ENCODE measurements at regions not wholly inside any gene's neighbourhood (a gene's known extent, or its start where the extent isn't known, plus 50 kb on each side); places are given as distances from the start of the nearest gene placed in this dataset.
"Not testable (repeated sequence)": the region's sequence is repeated elsewhere in the genome, so short reads cannot be mapped to it uniquely, and the experiment has no call there.

DNA sequence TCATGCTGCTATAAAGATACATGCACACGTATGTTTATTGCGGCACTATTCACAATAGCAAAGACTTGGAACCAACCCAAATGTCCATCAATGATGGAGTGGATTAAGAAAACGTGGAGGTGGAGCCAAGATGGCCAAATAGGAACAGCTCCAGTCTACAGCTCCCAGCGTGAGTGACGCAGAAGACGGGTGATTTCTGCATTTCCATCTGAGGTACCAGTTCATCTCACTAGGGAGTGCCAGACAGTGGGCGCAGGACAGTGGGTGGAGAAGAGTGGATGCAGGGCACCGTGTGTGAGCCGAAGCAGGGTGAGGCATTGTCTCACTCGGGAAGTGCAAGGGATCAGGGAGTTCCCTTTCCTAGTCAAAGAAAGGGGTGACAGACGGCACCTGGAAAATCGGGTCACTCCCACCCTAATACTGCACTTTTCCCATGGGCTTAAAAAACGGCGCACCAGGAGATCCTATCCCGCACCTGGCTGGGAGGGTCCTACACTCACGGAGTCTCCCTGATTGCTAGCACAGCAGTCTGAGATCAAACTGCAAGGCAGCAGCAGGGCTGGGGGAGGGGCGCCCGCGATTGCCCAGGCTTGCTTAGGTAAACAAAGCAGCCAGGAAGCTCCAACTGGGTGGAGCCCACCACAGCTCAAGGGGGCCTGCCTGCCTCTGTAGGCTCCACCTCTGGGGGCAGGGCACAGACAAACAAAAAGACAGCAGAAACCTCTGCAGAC is 435.5 kb upstream of the PIK3R1 start:
- TF ChIP-seq POLR2A (IDR thresholded peaks at IDR 0.05) = not testable (repeated sequence)
- TF ChIP-seq, protein P1, sequence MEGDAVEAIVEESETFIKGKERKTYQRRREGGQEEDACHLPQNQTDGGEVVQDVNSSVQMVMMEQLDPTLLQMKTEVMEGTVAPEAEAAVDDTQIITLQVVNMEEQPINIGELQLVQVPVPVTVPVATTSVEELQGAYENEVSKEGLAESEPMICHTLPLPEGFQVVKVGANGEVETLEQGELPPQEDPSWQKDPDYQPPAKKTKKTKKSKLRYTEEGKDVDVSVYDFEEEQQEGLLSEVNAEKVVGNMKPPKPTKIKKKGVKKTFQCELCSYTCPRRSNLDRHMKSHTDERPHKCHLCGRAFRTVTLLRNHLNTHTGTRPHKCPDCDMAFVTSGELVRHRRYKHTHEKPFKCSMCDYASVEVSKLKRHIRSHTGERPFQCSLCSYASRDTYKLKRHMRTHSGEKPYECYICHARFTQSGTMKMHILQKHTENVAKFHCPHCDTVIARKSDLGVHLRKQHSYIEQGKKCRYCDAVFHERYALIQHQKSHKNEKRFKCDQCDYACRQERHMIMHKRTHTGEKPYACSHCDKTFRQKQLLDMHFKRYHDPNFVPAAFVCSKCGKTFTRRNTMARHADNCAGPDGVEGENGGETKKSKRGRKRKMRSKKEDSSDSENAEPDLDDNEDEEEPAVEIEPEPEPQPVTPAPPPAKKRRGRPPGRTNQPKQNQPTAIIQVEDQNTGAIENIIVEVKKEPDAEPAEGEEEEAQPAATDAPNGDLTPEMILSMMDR (IDR thresholded peaks at IDR 0.05) = not testable (repeated sequence)
